ENCODE measurements at regions not wholly inside any gene's neighbourhood (a gene's known extent, or its start where the extent isn't known, plus 50 kb on each side); places are given as distances from the start of the nearest gene placed in this dataset.

DNA sequence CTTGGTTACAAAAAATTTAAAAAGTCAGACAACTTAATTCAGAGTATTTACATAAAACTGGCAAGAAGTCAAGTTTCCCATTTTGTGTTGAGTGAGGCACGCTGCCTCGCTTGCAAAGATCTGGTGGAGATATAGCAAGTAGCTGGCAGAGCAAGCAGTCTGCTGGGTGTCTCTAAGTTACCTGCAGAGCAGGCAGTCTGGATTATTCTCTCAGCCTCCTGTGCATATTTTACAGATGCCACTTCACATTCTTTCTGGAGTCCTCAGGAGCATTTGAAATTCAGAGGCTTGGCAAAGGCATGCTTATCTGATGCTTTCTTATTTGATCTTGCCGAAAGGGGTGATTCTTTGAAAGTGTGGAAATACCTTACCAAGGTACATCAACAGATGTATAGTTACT is 640.4 kb upstream of the ADGRL4 start:
- H3K79me2 ChIP-seq (ENCODE audit: insufficient read depth, low read length) = no peaks in the 10 kb centered on the region
- no peaks in the 10 kb centered on the region for H3K36me3 Mint-ChIP-seq
- no peak overlapping the region for H2AFZ ChIP-seq (ENCODE audit: insufficient read depth, low read depth, low read length, poor library complexity, severe bottlenecking)
- H3K27ac Mint-ChIP-seq = no peak overlapping the region
- no peaks in the 10 kb centered on the region for H3K27me3 Mint-ChIP-seq (ENCODE audit: low read depth in 3 of 3)
- H3K9me3 ChIP-seq (replicated peaks in 1 of 2; ENCODE audit: control insufficient read depth in 1 of 2, insufficient read depth in 1 of 2, low read length in 2 of 2) = no peaks in the 10 kb centered on the region
- H3K27ac ChIP-seq (ENCODE audit: low read depth in 1 of 2, low read length in 2 of 2) = no peak overlapping the region
- H3K4me1 Mint-ChIP-seq = no peaks in the 10 kb centered on the region
- no peak for DNase-seq
- H3K36me3 ChIP-seq (replicated peaks in 1 of 2; ENCODE audit: control insufficient read depth in 1 of 2, insufficient read depth in 2 of 2, low read length in 2 of 2) = no peaks in the 10 kb centered on the region
- intact Hi-C loops (cut with micrococcal nuclease) = no loop called here
- no peak overlapping the region for H3K4me2 ChIP-seq (replicated peaks; ENCODE audit: extremely low read depth, low read length, poor library complexity, severe bottlenecking)
- H3K27me3 ChIP-seq (ENCODE audit: control insufficient read depth in 2 of 2, insufficient read depth in 2 of 2, low read length in 2 of 2) = no peaks in the 10 kb centered on the region
- no peak overlapping the region for H3K4me3 ChIP-seq (replicated peaks in 1 of 3; ENCODE audit: low read depth in 2 of 3, low read length in 3 of 3)
- H4K20me1 ChIP-seq (ENCODE audit: insufficient read depth, low read length) = no peaks in the 10 kb centered on the region
- no peak overlapping the region for H3K9ac ChIP-seq (ENCODE audit: insufficient read depth, low read length, poor library complexity, severe bottlenecking)
- H3K9me3 Mint-ChIP-seq = peaks cover 12 to 25% (median 16%) of the 10 kb centered on the region in 7 donors
- no peak overlapping the region for H3K4me3 Mint-ChIP-seq
- TF ChIP-seq, protein P1, sequence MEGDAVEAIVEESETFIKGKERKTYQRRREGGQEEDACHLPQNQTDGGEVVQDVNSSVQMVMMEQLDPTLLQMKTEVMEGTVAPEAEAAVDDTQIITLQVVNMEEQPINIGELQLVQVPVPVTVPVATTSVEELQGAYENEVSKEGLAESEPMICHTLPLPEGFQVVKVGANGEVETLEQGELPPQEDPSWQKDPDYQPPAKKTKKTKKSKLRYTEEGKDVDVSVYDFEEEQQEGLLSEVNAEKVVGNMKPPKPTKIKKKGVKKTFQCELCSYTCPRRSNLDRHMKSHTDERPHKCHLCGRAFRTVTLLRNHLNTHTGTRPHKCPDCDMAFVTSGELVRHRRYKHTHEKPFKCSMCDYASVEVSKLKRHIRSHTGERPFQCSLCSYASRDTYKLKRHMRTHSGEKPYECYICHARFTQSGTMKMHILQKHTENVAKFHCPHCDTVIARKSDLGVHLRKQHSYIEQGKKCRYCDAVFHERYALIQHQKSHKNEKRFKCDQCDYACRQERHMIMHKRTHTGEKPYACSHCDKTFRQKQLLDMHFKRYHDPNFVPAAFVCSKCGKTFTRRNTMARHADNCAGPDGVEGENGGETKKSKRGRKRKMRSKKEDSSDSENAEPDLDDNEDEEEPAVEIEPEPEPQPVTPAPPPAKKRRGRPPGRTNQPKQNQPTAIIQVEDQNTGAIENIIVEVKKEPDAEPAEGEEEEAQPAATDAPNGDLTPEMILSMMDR (IDR thresholded peaks at IDR 0.05) = no peak
- WGBS (ENCODE audit: insufficient coverage) = no CpG with 5 or more reads among the region's 3 CpGs
- H3K4me1 ChIP-seq (ENCODE audit: control insufficient read depth in 1 of 2, insufficient read depth in 2 of 2, low read length in 2 of 2) = no peaks in the 10 kb centered on the region

DNA sequence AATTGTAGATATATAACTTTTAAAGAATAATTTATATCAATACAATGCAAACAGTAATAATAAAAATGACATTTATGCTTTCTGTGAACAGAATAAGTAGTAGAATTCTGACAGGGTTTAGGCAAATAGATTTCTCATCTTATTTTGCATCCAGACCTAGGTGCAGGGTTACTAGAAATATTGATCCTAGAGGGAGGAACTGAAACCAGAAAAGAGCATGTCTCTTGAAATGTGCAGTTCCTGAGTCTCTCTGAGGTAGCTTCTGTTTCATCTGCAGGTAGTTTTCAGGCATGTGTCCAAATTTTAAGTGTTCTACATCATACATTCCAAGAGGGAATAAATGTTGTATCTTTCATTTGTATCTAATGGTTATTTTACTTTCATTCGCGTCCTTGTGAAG is 631.9 kb upstream of the ADGRL4 start:
- no peak overlapping the region for H3K27ac Mint-ChIP-seq

More for the DNA sequence above, 631.9 kb upstream of the ADGRL4 start:
- H4K20me1 ChIP-seq (ENCODE audit: insufficient read depth, low read length) = no peaks in the 10 kb centered on the region
- no peak overlapping the region for H3K4me3 Mint-ChIP-seq
- no peaks in the 10 kb centered on the region for H3K36me3 ChIP-seq (replicated peaks in 1 of 2; ENCODE audit: control insufficient read depth in 1 of 2, insufficient read depth in 2 of 2, low read length in 2 of 2)
- H3K36me3 Mint-ChIP-seq = no peaks in the 10 kb centered on the region
- no peaks in the 10 kb centered on the region for H3K4me1 ChIP-seq (ENCODE audit: control insufficient read depth in 1 of 2, insufficient read depth in 2 of 2, low read length in 2 of 2)
- H3K27ac ChIP-seq (ENCODE audit: low read depth in 1 of 2, low read length in 2 of 2) = no peak overlapping the region
- TF ChIP-seq, protein P1 (IDR thresholded peaks at IDR 0.05) = no peak
- peaks cover 13 to 29% (median 21%) of the 10 kb centered on the region in 7 donors for H3K9me3 Mint-ChIP-seq
- no peak overlapping the region for H3K4me2 ChIP-seq (replicated peaks; ENCODE audit: extremely low read depth, low read length, poor library complexity, severe bottlenecking)
- no peaks in the 10 kb centered on the region for H3K27me3 Mint-ChIP-seq (ENCODE audit: low read depth in 3 of 3)
- WGBS (ENCODE audit: insufficient coverage) = 88% methylated on average over 2 of the region's 2 CpGs
- intact Hi-C loops (cut with micrococcal nuclease) = no loop called here
- no peaks in the 10 kb centered on the region for H3K27me3 ChIP-seq (ENCODE audit: control insufficient read depth in 2 of 2, insufficient read depth in 2 of 2, low read length in 2 of 2)
- H2AFZ ChIP-seq (ENCODE audit: insufficient read depth, low read depth, low read length, poor library complexity, severe bottlenecking) = no peak overlapping the region
- no peak overlapping the region for H3K4me3 ChIP-seq (replicated peaks in 1 of 3; ENCODE audit: low read depth in 2 of 3, low read length in 3 of 3)
- no peak overlapping the region for H3K9ac ChIP-seq (ENCODE audit: insufficient read depth, low read length, poor library complexity, severe bottlenecking)
- no peaks in the 10 kb centered on the region for H3K79me2 ChIP-seq (ENCODE audit: insufficient read depth, low read length)
- peaks cover 0 to 9% of the 10 kb centered on the region in 2 donors for H3K9me3 ChIP-seq (replicated peaks in 1 of 2; ENCODE audit: control insufficient read depth in 1 of 2, insufficient read depth in 1 of 2, low read length in 2 of 2)
- no peaks in the 10 kb centered on the region for H3K4me1 Mint-ChIP-seq
- no peak for DNase-seq
